OCI-LY3 (cell line): ENCODE measurements at regions not wholly inside any gene's neighbourhood (a gene's known extent, or its start where the extent isn't known, plus 50 kb on each side); places are given as distances from the start of the nearest gene placed in this dataset.
"Not testable (repeated sequence)": the region's sequence is repeated elsewhere in the genome, so short reads cannot be mapped to it uniquely, and the experiment has no call there.

Experiments
- H2AFZ ChIP-seq: fragments of 200-600, 300-600 bp; shearing (Covaris generic); 2 replicates; pipeline ENCODE4 v1.6.0; 2014; ENCODE audit warnings: antibody characterized with exemption, low read depth, low read length
- H3K27ac ChIP-seq: fragments of 200-600, 300-600 bp; sonication (generic); 2 replicates; pipeline ENCODE4 v1.5.1; 2014; ENCODE audit warnings: mild to moderate bottlenecking, low read length, moderate library complexity, mixed read lengths
- H3K27me3 ChIP-seq: fragments of 200-600, 300-600 bp; sonication (generic); 2 replicates; pipeline ENCODE4 v1.6.1; 2014; ENCODE audit warnings: low read depth, low read length, mixed read lengths
- H3K36me3 ChIP-seq: fragments of 200-600, 300-600 bp; sonication (generic); replicated peaks from 2 replicates; pipeline ENCODE3; 2014; ENCODE audit warnings: low read depth, low read length, mixed read lengths
- H3K4me1 ChIP-seq: fragments of 300-600, 200-600 bp; sonication (generic); 2 replicates; pipeline ENCODE4 v1.6.1; 2014; ENCODE audit warnings: low read length, mixed read lengths
- H3K4me2 ChIP-seq: fragments of 200-600, 300-600 bp; sonication (generic); 2 replicates; pipeline ENCODE4 v1.6.1; 2014; ENCODE audit warnings: low read length, mixed read lengths
- H3K4me3 ChIP-seq: fragments of 300-600, 200-600 bp; sonication (generic); 2 replicates; pipeline ENCODE4 v1.5.1; 2014; ENCODE audit warnings: antibody characterized with exemption, mild to moderate bottlenecking, low read length, moderate library complexity
- H3K79me2 ChIP-seq: fragments of 300-600, 200-600 bp; shearing (Covaris generic); 2 replicates; pipeline ENCODE4 v1.6.1; 2014; ENCODE audit warnings: mild to moderate bottlenecking, low read length, mixed read lengths
- H3K9ac ChIP-seq: fragments of 300-600, 200-600 bp; shearing (Covaris generic); 2 replicates; pipeline ENCODE4 v1.6.0; 2014; ENCODE audit warnings: mild to moderate bottlenecking, low read length, moderate library complexity
- H3K9me3 ChIP-seq: fragments of 200-600, 300-600 bp; shearing (Covaris generic); 2 replicates; pipeline ENCODE4 v1.6.1; 2014; ENCODE audit warnings: low read length, mixed read lengths; ENCODE audit not compliant: insufficient read depth
- H4K20me1 ChIP-seq: fragments of 200-600, 300-600 bp; sonication (generic); 2 replicates; pipeline ENCODE4 v1.6.1; 2016; ENCODE audit warnings: low read length, mixed read lengths; ENCODE audit not compliant: insufficient read depth
- CTCF ChIP-seq: fragments of 200-600, 300-600 bp; sonication (generic); IDR thresholded peaks from 2 replicates; pipeline ENCODE4 v1.5.1; 2014; ENCODE audit warnings: antibody characterized with exemption, low read length, low read depth
- EZH2phosphoT487 ChIP-seq: fragments of 200-600 bp; shearing (Covaris generic); IDR thresholded peaks from 2 replicates; pipeline ENCODE4 v1.6.1; 2018; ENCODE audit warnings: antibody characterized with exemption, mixed run types, low read depth

- no peak overlapping the region for H3K27ac ChIP-seq
- H3K4me2 ChIP-seq: no peak overlapping the region
- no peak for TF ChIP-seq EZH2phosphoT487
- no peak for TF ChIP-seq CTCF
Measured at GRCh38 chr7:91496251-91496820, 232.1 kb downstream of the FZD1 start.

GRCh38 chr7:91497277-91497676 lies 233.0 kb downstream of the FZD1 start:
- not testable (repeated sequence) for H3K9me3 ChIP-seq, H3K4me3 ChIP-seq, H3K4me1 ChIP-seq, H4K20me1 ChIP-seq, H3K9ac ChIP-seq, H3K36me3 ChIP-seq, H3K27ac ChIP-seq, H3K27me3 ChIP-seq, H3K79me2 ChIP-seq, H3K4me2 ChIP-seq, H2AFZ ChIP-seq

More at GRCh38 chr7:91496251-91496820, 232.1 kb downstream of the FZD1 start:
- H3K4me3 ChIP-seq: no peak overlapping the region
- peaks cover 6% of the 10 kb centered on the region; the same call in 1 of the 2 replicates for H3K4me1 ChIP-seq
- H2AFZ ChIP-seq: no peak overlapping the region
- H3K27me3 ChIP-seq: no peaks in the 10 kb centered on the region
- no peaks in the 10 kb centered on the region for H3K36me3 ChIP-seq
- no peak overlapping the region for H3K9ac ChIP-seq
- no peaks in the 10 kb centered on the region for H4K20me1 ChIP-seq
- no peaks in the 10 kb centered on the region for H3K9me3 ChIP-seq
- no peaks in the 10 kb centered on the region for H3K79me2 ChIP-seq

GRCh38 chr7:91503934-91504555 lies 239.8 kb downstream of the FZD1 start:
- no peaks in the 10 kb centered on the region for H4K20me1 ChIP-seq
- H3K9me3 ChIP-seq: no peaks in the 10 kb centered on the region
- no peak overlapping the region for H3K9ac ChIP-seq
- H3K79me2 ChIP-seq: no peaks in the 10 kb centered on the region
- H3K27ac ChIP-seq: no peak overlapping the region
- no peak overlapping the region for H3K4me2 ChIP-seq
- TF ChIP-seq EZH2phosphoT487 (no peak), CTCF (no peak)
- H3K36me3 ChIP-seq: no peaks in the 10 kb centered on the region
- no peaks in the 10 kb centered on the region for H3K27me3 ChIP-seq
- H3K4me3 ChIP-seq: no peak overlapping the region
- H2AFZ ChIP-seq: no peak overlapping the region
- no peaks in the 10 kb centered on the region for H3K4me1 ChIP-seq

GRCh38 chr7:91504919-91505318 lies 240.7 kb downstream of the FZD1 start:
- H3K4me3 ChIP-seq: no peak overlapping the region
- TF ChIP-seq EZH2phosphoT487 (no peak), CTCF (no peak)
- H3K9ac ChIP-seq: no peak overlapping the region
- H3K4me1 ChIP-seq: no peaks in the 10 kb centered on the region
- no peaks in the 10 kb centered on the region for H3K79me2 ChIP-seq
- no peak overlapping the region for H3K27ac ChIP-seq
- no peak overlapping the region for H2AFZ ChIP-seq
- no peaks in the 10 kb centered on the region for H3K27me3 ChIP-seq
- H3K9me3 ChIP-seq: no peaks in the 10 kb centered on the region
- H3K4me2 ChIP-seq: no peak overlapping the region
- no peaks in the 10 kb centered on the region for H3K36me3 ChIP-seq
- no peaks in the 10 kb centered on the region for H4K20me1 ChIP-seq

GRCh38 chr7:91506966-91507365 lies 242.7 kb downstream of the FZD1 start:
- not testable (repeated sequence) for H3K36me3 ChIP-seq, H3K4me3 ChIP-seq, H4K20me1 ChIP-seq, H3K4me2 ChIP-seq, H2AFZ ChIP-seq, H3K79me2 ChIP-seq, H3K4me1 ChIP-seq, H3K27me3 ChIP-seq, H3K9me3 ChIP-seq, H3K9ac ChIP-seq, H3K27ac ChIP-seq

GRCh38 chr7:91511861-91512260 lies 247.6 kb downstream of the FZD1 start:
- not testable (repeated sequence) for H3K4me1 ChIP-seq, H3K4me3 ChIP-seq, H3K9ac ChIP-seq, H3K4me2 ChIP-seq, H3K9me3 ChIP-seq, H3K27me3 ChIP-seq, H2AFZ ChIP-seq, H3K79me2 ChIP-seq, H3K27ac ChIP-seq, H4K20me1 ChIP-seq, H3K36me3 ChIP-seq
